Dendritic cell treated with granulocyte-macrophage colony-stimulating factor and Interleukin-4, amounts not matched to agents 40 ng/mL and 50 ng/mL, for 4 days (primary cell): ENCODE measurements at regions not wholly inside any gene's neighbourhood (a gene's known extent, or its start where the extent isn't known, plus 50 kb on each side); places are given as distances from the start of the nearest gene placed in this dataset.
"Not testable (repeated sequence)": the region's sequence is repeated elsewhere in the genome, so short reads cannot be mapped to it uniquely, and the experiment has no call there.

Source experiments
- H3K27ac Mint-ChIP-seq: one replicate; pipeline ENCODE4 v1.8.0; 2022; ENCODE audit warnings: mild to moderate bottlenecking, mixed read lengths
- H3K27me3 Mint-ChIP-seq: one replicate; pipeline ENCODE4 v1.8.0; 2022; ENCODE audit warnings: mild to moderate bottlenecking, mixed read lengths
- H3K36me3 Mint-ChIP-seq: one replicate; pipeline ENCODE4 v1.8.0; 2022; ENCODE audit warnings: low read depth, mixed read lengths
- H3K4me1 Mint-ChIP-seq: one replicate; pipeline ENCODE4 v1.8.0; 2022; ENCODE audit warnings: low read depth, mixed read lengths
- H3K4me3 Mint-ChIP-seq: one replicate; pipeline ENCODE4 v1.8.0; 2022; ENCODE audit warnings: mild to moderate bottlenecking, moderate library complexity, mixed read lengths
- H3K9me3 Mint-ChIP-seq: one replicate; pipeline ENCODE4 v1.8.0; 2022; ENCODE audit warnings: mixed read lengths
- intact Hi-C: fragments of 100-400 bp; cut with micrococcal nuclease; formaldehyde crosslinking; loops from one replicate; pipeline ENCODE4 v1.15.0; 2022

GRCh38 chr14:25290154-25290553 is 240.2 kb upstream of the STXBP6 start:
- H3K4me3 Mint-ChIP-seq, H3K36me3 Mint-ChIP-seq, H3K4me1 Mint-ChIP-seq, intact Hi-C loops, H3K9me3 Mint-ChIP-seq, H3K27me3 Mint-ChIP-seq, H3K27ac Mint-ChIP-seq: not testable (repeated sequence)

DNA sequence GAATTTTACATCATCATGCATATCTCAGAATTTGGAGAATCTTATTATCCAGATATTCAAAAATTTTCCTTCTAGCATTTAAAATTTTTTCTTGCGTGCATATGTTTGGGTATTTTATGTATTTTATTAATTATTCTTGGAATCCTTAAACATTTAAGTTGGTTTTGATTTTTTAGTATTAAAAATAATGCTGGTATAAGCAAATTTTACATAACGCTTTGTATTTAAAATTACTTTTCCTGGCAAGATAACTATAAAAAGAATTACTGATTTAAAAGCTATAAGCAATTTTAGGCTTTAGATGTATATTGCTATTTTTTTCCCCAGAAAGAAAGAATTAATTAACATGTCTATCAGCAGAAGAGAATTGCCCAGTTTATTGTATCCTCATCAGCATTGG is 224.6 kb upstream of the STXBP6 start:
- intact Hi-C loops = no loop called here
- H3K9me3 Mint-ChIP-seq = no peaks in the 10 kb centered on the region
- H3K36me3 Mint-ChIP-seq = no peaks in the 10 kb centered on the region
- no peaks in the 10 kb centered on the region for H3K27me3 Mint-ChIP-seq
- no peak overlapping the region for H3K4me3 Mint-ChIP-seq
- H3K27ac Mint-ChIP-seq = no peak overlapping the region
- no peaks in the 10 kb centered on the region for H3K4me1 Mint-ChIP-seq

DNA sequence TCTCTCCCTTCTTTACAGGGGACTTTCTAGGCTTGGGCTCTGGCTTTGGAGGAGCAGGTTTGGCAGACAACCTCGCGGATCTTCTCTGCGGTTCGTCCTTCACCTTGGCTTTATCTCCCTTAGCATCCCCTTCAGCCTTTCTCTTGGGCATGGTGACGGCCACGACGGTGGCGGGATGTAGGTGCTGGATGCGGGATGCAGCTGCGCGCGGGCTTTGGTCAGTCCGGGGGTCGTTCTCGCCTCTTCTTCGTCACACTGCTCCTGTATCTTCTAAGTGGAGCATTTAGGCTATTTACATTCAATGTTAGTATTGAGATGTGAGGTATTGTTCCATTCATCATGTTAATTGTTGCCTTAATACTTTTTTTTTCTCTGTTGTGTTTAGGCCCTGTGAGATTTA is 217.2 kb upstream of the STXBP6 start:
- H3K9me3 Mint-ChIP-seq = peaks cover 9% of the 10 kb centered on the region
- no peaks in the 10 kb centered on the region for H3K27me3 Mint-ChIP-seq
- H3K4me3 Mint-ChIP-seq = no peak overlapping the region
- H3K36me3 Mint-ChIP-seq = no peaks in the 10 kb centered on the region
- H3K27ac Mint-ChIP-seq = no peak overlapping the region
- no peaks in the 10 kb centered on the region for H3K4me1 Mint-ChIP-seq
- intact Hi-C loops = no loop called here

GRCh38 chr14:25259470-25259869 is 209.5 kb upstream of the STXBP6 start:
- intact Hi-C loops = no loop called here
- H3K27me3 Mint-ChIP-seq = no peaks in the 10 kb centered on the region
- no peaks in the 10 kb centered on the region for H3K36me3 Mint-ChIP-seq

GRCh38 chr14:25252793-25253192 is 202.8 kb upstream of the STXBP6 start:
- H3K9me3 Mint-ChIP-seq = no peaks in the 10 kb centered on the region
- no peak overlapping the region for H3K4me3 Mint-ChIP-seq
- intact Hi-C loops = no loop called here
- no peak overlapping the region for H3K27ac Mint-ChIP-seq
- H3K4me1 Mint-ChIP-seq = no peaks in the 10 kb centered on the region
- no peaks in the 10 kb centered on the region for H3K27me3 Mint-ChIP-seq
- no peaks in the 10 kb centered on the region for H3K36me3 Mint-ChIP-seq

More at GRCh38 chr14:25259470-25259869, 209.5 kb upstream of the STXBP6 start:
- Mint-ChIP-seq H3K9me3 (no peaks in the 10 kb centered on the region), H3K4me1 (no peaks in the 10 kb centered on the region), H3K4me3 (no peak overlapping the region), H3K27ac (no peak overlapping the region)

DNA sequence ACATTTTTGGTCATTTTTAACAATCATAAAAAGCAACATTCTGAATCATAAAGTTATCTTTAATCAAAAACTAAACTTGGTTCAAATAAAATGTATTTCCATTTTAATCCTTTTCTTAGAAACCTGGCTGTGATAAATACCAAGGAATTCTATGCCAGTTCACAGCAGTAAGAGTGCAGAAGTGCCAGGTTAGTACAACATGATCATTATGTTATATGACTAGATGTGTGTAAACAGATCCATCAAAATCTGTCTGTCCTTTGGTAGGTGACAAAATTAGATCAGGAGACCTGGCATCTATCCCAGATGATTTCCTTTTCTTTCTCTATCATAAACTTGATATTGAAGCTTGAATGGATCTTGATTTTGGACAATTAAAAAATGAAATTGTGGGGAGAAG is 200.6 kb upstream of the STXBP6 start:
- H3K27me3 Mint-ChIP-seq = no peaks in the 10 kb centered on the region
- no peaks in the 10 kb centered on the region for H3K36me3 Mint-ChIP-seq
- no peak overlapping the region for H3K4me3 Mint-ChIP-seq
- H3K4me1 Mint-ChIP-seq = no peaks in the 10 kb centered on the region
- no peaks in the 10 kb centered on the region for H3K9me3 Mint-ChIP-seq
- no peak overlapping the region for H3K27ac Mint-ChIP-seq
- intact Hi-C loops = no loop called here

DNA sequence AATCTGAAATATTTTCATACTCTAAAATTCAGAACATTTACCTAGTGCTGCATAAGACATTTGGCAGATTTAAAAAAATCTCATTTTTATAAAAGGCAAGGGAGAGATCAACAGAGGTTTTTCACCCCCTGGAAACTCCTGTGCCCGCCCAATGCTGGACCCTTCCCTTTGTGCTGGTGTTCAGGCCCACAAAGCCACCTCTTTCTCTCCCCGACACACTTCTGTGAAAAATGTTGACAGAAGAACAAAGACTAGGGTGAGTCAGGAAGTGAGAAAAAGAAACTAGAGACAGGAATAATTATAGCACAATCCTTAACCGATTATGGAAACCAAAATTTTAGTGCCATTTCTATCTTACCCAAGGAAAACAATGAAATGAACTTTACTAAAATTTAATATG is 197.7 kb upstream of the STXBP6 start:
- Mint-ChIP-seq H3K9me3 (no peaks in the 10 kb centered on the region), H3K27me3 (no peaks in the 10 kb centered on the region), H3K4me3 (no peak overlapping the region), H3K4me1 (no peaks in the 10 kb centered on the region), H3K27ac (no peak overlapping the region), H3K36me3 (no peaks in the 10 kb centered on the region)
- intact Hi-C loops = no loop called here

DNA sequence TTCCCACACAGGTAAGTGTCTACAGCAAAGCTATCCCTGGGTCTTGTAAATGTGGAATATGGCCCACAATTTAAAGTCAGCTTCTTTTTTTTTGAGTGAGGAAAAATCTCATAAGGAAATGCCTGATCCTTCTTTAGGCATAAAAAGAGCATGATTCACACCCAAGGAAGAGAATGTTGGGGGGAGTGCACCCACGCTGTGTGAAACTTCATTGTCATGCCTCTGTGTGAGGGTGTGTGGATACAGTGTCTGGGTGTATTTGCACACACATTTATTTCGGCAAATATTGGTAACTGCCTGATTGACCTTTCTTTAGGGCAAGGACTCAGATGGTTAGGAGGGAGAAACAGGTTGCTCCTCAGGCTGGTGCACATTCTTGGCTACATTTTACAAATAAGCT is 196.8 kb upstream of the STXBP6 start:
- Mint-ChIP-seq H3K27ac (no peak overlapping the region), H3K27me3 (no peaks in the 10 kb centered on the region), H3K4me3 (no peak overlapping the region), H3K36me3 (no peaks in the 10 kb centered on the region), H3K9me3 (no peaks in the 10 kb centered on the region), H3K4me1 (no peaks in the 10 kb centered on the region)
- intact Hi-C loops = no loop called here

DNA sequence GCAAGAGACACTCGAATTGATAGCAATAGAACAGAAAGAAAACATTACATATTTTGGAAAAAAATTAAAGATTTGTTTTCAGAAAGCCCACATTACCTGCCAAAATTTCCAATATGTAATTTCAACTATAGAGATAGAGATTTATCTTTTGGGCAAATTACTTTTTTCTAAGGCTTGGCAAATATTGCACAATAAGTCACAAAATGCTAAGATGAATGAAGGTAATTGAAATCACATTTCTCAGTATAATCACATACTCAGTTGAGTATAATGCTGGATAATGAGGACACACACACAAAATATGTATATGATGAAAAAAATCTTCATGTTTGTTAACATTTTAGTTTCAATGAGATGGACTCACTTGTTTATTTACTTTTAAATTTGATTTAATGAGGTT is 189.2 kb upstream of the STXBP6 start:
- Mint-ChIP-seq H3K27me3 (no peaks in the 10 kb centered on the region), H3K27ac (no peak overlapping the region), H3K4me1 (no peaks in the 10 kb centered on the region), H3K4me3 (no peak overlapping the region), H3K9me3 (no peaks in the 10 kb centered on the region), H3K36me3 (no peaks in the 10 kb centered on the region)
- intact Hi-C loops = no loop called here

- intact Hi-C loops = no loop called here
- Mint-ChIP-seq H3K9me3 (no peaks in the 10 kb centered on the region), H3K4me3 (no peak overlapping the region), H3K27ac (no peak overlapping the region), H3K4me1 (no peaks in the 10 kb centered on the region), H3K27me3 (no peaks in the 10 kb centered on the region), H3K36me3 (no peaks in the 10 kb centered on the region)
Measured at GRCh38 chr14:25237845-25238244, 187.9 kb upstream of the STXBP6 start.

- Mint-ChIP-seq H3K9me3 (no peaks in the 10 kb centered on the region), H3K27me3 (no peaks in the 10 kb centered on the region), H3K27ac (no peak overlapping the region), H3K4me1 (no peaks in the 10 kb centered on the region), H3K36me3 (no peaks in the 10 kb centered on the region), H3K4me3 (no peak overlapping the region)
- intact Hi-C loops = no loop called here
Measured at GRCh38 chr14:25233613-25234012, 183.7 kb upstream of the STXBP6 start.

- Mint-ChIP-seq H3K36me3 (no peaks in the 10 kb centered on the region), H3K4me3 (no peak overlapping the region), H3K9me3 (no peaks in the 10 kb centered on the region), H3K4me1 (no peaks in the 10 kb centered on the region), H3K27me3 (no peaks in the 10 kb centered on the region), H3K27ac (no peak overlapping the region)
- intact Hi-C loops = no loop called here
Measured at GRCh38 chr14:25231004-25231403, 181.1 kb upstream of the STXBP6 start.

DNA sequence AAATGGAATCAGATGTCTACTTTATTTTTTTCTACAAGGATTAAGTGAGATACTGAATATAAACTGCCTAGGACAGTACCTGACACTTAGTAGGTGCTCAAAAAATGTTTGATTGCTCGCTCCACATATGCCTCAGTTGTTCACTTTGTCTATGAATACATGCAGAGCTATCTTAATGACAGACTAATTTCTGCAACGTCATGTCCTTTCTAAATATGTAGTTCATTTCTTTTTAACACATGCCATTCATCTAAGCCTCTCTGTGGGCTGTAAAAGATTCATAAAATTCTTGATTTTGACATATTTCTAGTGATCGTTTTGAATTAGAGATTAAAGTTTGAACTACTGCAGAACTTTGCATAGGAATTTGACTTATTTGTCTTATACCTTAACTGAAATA is 176.3 kb upstream of the STXBP6 start:
- intact Hi-C loops = no loop called here
- no peak overlapping the region for H3K27ac Mint-ChIP-seq

DNA sequence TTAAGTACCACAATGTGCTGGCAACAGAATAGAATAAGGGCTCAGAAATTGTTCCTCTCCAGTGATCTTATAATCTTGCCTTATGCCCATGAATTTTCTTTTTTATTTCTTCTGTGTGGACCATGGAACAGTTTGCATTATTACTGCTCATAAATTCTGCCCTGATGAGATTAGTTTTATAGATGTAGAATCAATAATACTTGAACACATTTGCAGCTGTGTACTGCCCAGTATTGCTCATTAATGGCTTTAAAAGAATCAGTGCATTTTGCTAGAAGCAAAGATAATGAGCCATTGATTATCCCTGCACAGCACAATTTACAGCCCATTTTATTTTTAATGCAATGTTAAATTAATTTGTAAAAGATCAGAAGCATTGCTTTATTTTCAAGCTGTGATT is 172.3 kb upstream of the STXBP6 start:
- peaks cover 1% of the 10 kb centered on the region for H3K27me3 Mint-ChIP-seq
- H3K4me3 Mint-ChIP-seq = no peak overlapping the region
- intact Hi-C loops = no loop called here
- H3K27ac Mint-ChIP-seq = no peak overlapping the region
- no peaks in the 10 kb centered on the region for H3K36me3 Mint-ChIP-seq
- H3K4me1 Mint-ChIP-seq = no peaks in the 10 kb centered on the region
- no peaks in the 10 kb centered on the region for H3K9me3 Mint-ChIP-seq

More for the DNA sequence above, 176.3 kb upstream of the STXBP6 start:
- no peaks in the 10 kb centered on the region for H3K36me3 Mint-ChIP-seq
- H3K9me3 Mint-ChIP-seq = no peaks in the 10 kb centered on the region
- H3K4me3 Mint-ChIP-seq = no peak overlapping the region
- H3K4me1 Mint-ChIP-seq = no peaks in the 10 kb centered on the region
- H3K27me3 Mint-ChIP-seq = peaks cover 1% of the 10 kb centered on the region

DNA sequence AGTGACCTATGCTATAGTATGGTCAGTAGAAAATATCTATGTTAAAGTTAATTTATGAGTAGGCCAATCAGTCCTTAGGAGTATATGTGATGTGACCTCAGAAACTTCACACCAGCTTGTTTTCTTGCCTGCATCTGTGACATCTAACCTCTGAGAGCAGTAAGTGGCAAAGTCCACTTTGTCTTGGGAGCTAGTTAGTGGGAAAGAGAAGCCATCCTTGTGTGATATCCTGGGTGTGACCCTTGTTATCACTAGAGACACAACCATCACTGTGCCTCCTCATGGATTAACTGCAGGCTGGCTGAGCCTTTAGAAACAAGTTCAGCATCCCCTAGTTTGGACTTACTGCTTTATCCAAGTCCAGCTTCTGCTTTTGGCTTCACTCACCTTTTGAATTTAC is 170.6 kb upstream of the STXBP6 start:
- intact Hi-C loops = no loop called here
- no peaks in the 10 kb centered on the region for H3K9me3 Mint-ChIP-seq
- no peaks in the 10 kb centered on the region for H3K4me1 Mint-ChIP-seq
- H3K27me3 Mint-ChIP-seq = peaks cover 1% of the 10 kb centered on the region
- no peak overlapping the region for H3K4me3 Mint-ChIP-seq
- no peak overlapping the region for H3K27ac Mint-ChIP-seq
- H3K36me3 Mint-ChIP-seq = no peaks in the 10 kb centered on the region

DNA sequence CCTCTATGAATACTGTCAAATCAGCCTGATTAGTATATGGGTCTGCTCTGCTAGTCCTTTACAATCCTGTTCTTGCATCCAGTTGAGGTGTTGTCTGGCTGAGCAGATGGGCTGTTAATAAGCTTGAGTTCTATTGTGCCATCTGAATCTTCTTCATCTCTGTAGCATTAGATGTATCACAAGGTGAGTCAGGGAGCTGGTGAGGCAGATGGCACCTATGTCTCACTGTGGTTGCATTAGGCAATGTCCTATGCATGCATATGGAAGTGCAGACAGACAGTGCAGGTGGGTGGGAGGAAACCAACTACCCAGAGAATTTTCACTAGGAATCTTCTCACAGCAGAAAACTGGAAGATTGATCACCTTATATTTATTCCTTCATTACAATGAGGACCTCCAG is 165.7 kb upstream of the STXBP6 start:
- Mint-ChIP-seq H3K27ac (no peak overlapping the region), H3K9me3 (no peaks in the 10 kb centered on the region)
- intact Hi-C loops = no loop called here

More for the DNA sequence above, 165.7 kb upstream of the STXBP6 start:
- H3K27me3 Mint-ChIP-seq = no peaks in the 10 kb centered on the region
- no peak overlapping the region for H3K4me3 Mint-ChIP-seq
- no peaks in the 10 kb centered on the region for H3K4me1 Mint-ChIP-seq
- no peaks in the 10 kb centered on the region for H3K36me3 Mint-ChIP-seq
